ENCODE measurements at regions not wholly inside any gene's neighbourhood (a gene's known extent, or its start where the extent isn't known, plus 50 kb on each side); places are given as distances from the start of the nearest gene placed in this dataset.
"Not testable (repeated sequence)": the region's sequence is repeated elsewhere in the genome, so short reads cannot be mapped to it uniquely, and the experiment has no call there.

- no peak for DNase-seq
Measured at GRCh38 chr3:20388971-20389370, 203.0 kb upstream of the SGO1 start.

DNA sequence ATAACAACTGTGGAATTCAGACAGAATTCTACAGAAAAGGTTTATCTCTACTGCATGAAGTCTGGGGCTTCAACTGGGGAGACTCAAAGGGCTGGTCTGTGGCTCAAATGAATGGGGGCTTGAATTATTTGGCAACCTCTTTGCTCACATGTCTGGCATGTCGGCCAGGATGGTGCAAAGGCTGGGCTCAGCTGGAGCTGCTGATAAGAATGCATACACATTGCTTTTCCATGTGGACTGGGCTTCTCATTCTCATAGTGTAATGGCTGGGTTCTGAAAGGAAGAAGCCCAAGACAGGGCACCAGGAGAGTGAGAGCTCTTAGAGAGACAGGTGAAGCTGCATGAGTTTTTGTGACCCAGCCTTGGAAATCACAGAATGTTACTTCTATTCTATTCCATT is 194.3 kb upstream of the SGO1 start:
- no peak for DNase-seq

GRCh38 chr3:20378315-20378714 is 192.3 kb upstream of the SGO1 start:
- DNase-seq = no peak

DNA sequence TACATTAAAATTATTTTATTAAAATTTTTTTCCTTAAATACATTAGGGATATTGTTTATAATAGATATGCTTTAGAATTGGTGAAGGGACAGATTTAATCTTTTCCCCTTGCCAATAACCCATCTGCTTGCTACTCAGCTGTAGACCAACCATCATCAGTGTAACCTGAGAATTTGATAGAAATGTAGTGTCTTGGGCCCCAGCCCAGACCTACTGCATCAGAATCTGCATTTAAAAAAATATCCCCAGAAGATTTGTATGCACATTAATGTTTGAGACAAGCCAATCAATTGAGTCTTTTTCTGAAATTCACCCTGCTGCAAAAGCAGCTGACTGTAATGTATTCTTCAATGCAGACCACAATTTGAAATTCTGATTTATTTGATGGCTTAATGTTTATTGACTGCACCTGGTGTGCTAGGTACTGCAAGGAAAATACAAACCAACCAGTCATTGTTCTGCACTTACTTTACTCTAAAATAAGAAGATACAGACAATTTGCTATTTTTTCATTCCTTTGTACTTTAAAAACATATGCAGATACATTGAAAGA is 190.7 kb upstream of the SGO1 start:
- no peak for DNase-seq

DNA sequence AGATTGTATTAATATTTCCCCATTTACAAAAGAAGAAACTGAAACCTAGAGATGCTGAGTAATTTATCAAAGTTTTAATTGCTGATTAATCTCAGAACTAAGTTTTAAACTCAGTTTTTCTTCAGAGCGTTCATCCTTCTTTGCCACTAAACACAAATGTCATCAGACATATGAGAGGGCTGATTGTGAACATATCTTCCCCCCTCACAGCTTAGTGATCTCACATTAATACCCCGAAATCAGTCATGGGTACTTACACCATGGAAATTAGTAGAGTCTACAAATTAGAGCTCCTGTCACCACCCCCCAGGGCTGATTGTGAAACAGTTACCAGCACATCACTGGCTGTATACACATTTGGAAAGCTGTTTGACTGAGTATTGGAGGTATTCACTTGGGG is 189.3 kb upstream of the SGO1 start:
- no peak for DNase-seq

- DNase-seq = not testable (repeated sequence)
Measured at GRCh38 chr3:20370273-20371063, 184.5 kb upstream of the SGO1 start.

DNA sequence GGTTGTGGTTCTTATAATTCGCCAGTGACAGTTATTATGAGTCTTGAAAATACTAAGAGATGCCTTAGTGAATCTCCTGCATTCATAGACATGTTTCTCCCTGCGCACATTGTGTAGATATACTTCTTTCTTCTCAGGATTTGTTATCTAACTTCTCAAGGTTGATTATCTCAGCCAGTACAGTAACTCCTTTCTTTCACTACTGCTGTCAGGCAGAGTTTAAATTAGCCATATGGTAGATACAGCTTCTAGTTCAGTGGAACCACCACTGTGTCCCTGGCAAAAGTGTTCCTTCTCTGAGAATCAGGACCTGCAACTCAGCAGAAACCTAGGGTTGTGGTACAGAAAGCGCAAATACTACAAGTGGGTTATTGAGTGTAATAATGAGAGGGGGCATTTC is 175.0 kb upstream of the SGO1 start:
- no peak for DNase-seq

- DNase-seq = no peak
Measured at GRCh38 chr3:20353286-20353685, 167.3 kb upstream of the SGO1 start.

DNA sequence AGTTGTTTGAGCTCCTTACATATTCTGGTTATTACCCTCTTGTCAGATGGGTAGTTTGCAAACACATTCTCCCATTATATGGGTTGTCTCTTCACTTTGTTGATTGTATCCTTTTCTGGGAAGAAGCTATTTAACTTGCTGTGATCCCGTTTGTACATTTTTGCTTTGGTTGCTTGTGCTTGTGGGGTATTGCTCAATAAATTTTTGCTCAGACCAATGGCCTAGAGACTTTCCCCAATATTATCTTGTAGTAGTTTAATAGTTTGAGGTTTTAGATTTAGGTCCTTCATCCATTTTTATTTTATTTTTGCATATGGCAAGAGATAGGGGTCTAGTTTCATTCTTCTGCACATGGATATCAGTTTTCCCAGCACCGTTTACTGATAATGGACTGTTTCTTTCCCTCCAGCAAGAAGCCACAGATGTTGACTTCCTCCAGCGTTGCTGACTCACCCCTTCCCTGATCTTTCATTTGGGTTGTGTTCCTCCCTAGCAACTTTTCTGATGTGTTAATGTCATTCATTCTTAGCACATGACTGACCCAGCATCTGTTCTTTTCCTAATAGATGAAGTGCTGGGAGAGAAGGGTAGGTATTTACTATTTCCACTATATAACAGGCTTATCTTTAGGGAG is 166.7 kb upstream of the SGO1 start:
- peak; percentile 3 for DNase-seq

- no peak for DNase-seq
Measured at GRCh38 chr3:20350449-20350848, 164.4 kb upstream of the SGO1 start.

GRCh38 chr3:20346916-20347315 is 160.9 kb upstream of the SGO1 start:
- DNase-seq = no peak

DNA sequence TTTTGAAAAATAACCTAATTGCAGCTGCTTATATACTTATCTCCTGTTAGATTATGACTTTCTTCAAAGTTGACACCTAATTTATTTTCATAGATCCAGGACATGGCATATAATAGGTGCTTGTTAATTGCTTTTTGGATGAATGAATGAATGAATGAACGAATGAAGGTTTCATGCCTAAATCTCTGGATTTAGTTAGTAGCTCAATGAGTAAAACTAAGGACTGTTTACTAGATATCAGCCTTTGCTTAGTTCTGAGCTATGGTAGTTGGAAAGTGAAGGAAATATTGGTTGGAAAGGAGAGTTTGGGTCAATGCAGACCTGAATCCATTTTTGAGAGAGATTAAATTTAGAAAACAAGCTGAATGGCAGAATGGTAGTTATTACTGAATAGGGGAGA is 160.4 kb upstream of the SGO1 start:
- DNase-seq = no peak

- peak; percentile 13 for DNase-seq
Measured at GRCh38 chr3:20344400-20344959, 158.5 kb upstream of the SGO1 start.

GRCh38 chr3:20343790-20344189 is 157.8 kb upstream of the SGO1 start:
- DNase-seq = no peak

DNA sequence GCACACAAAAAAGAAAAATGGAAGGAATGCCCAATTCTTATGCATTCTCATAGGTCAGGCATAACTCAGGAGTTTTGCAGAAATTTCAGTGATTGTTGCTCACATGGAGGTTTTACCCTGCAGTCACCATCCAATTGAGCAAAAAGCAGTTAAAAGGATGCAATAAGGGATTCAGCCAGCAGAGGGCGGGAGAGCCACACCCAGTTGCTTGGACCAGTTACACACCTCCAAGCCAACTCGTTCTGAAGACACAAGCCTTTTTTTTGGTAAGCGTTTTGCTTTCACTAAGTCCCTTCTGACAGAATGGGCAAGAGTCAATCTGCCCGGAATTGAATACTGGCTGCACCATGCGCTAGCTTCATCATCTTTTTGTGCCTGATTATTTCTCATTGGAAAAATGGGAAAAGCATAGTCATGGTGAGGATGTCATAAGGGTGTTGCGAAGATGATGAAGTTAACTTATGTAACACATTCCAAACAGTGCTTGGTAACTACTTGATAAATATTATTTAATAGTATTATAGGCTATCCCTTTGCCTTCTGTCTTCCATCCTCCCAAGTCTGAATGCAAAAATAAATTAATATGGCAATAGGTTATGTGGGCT is 154.4 kb upstream of the SGO1 start:
- DNase-seq = peak; percentile 64

- DNase-seq = no peak
Measured at GRCh38 chr3:20336572-20336971, 150.6 kb upstream of the SGO1 start.

DNA sequence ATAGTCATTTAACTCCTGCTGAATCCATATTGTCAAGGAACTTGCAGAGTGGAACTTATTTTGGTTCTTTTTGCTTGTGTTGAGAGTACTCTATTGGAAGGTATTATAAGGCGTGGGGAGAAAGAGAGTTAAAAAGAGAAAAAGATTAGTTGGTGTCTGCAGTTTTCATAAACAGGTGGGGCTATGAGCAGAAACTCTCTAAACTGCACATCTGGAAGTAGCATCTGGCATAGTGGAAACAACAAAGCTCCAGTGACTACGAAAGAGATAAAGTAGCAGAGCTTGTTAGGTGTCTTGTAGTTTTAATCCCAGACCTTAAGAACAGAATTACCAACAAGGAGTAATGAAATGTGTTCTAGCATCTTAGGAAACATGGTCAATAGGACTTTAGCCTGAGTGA is 148.8 kb upstream of the SGO1 start:
- DNase-seq = no peak

DNA sequence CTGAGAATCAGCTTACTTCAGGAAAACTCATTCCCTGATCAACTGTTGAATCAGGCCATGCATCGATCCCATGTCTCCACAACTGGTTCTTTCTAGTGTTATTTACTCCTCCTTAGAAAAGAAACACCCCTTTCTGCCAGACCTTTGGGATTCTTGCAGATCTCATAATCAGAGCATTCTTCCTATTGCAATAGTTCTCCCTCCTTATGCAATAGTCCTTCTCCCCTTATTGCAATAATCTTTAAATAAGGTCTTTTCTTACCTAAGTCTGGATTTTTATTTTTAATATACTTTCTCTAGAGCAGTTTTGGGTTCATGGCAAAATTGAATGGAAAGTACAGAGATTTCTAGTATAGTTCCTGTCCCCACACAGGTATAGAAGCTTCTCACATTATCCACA is 141.9 kb upstream of the SGO1 start:
- DNase-seq = no peak

- peak; percentile 64 for DNase-seq
Measured at GRCh38 chr3:20326541-20326940, 140.5 kb upstream of the SGO1 start.

GRCh38 chr3:20325563-20325962 is 139.6 kb upstream of the SGO1 start:
- no peak for DNase-seq

- peak; percentile 13 for DNase-seq
Measured at GRCh38 chr3:20324664-20325478, 138.9 kb upstream of the SGO1 start.

DNA sequence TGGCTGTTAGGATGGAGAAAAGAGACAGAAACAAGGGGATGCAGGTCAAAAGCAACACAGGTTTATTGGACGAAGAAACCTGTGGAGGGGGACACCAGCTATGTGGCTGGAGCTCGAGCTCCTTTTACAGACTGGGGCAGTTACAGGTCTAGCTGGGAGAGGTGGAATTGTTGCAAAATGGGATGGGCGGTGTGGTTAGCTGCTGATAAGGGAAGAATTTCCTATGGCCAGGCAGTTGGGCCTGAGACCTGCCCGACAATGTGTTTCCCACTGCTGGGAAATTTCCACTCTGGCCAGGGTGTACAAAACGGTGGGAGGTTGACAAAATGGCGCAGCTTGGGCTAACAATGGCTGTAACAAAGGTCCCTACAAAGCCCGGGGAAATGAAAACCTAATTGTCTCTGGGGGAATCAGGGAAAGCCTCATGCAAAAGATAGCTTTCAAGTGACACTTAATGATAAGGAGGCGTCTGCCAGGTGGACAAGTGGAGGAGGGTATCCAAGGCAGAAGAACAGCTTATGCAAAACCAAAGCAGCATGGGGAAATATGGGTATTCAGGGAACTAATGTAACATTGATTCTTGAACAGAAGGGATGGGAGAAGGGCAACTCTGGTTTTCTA is 137.4 kb upstream of the SGO1 start:
- DNase-seq = no peak

Data from fibroblast of skin of back (primary cell).